K562 (cell line): ENCODE measurements at regions not wholly inside any gene's neighbourhood (a gene's known extent, or its start where the extent isn't known, plus 50 kb on each side); places are given as distances from the start of the nearest gene placed in this dataset.

ENCODE experiments used
- ATF3 ChIP-seq, 2 experiments: fragments of 450-650 bp in 1 of 2; sonication (generic) in 1 of 2; formaldehyde crosslinking in 1 of 2; IDR thresholded peaks in 1 of 2; conservative IDR thresholded peaks in 1 of 2; 2 replicates each; pipeline versions ENCODE4 v1.6.1 to v1.8.1; 2016 to 2023; ENCODE audit warnings: mild to moderate bottlenecking in 2 of 2, moderate library complexity in 2 of 2, inconsistent platforms in 1 of 2, missing genetic modification reagents in 1 of 2
- BHLHE40 ChIP-seq: IDR thresholded peaks from 2 replicates; pipeline ENCODE4 v1.6.1; 2011; ENCODE audit warnings: low read length, improper control_type of control experiment
- CHD7 ChIP-seq: fragments of 200-600 bp; sonication (generic); IDR thresholded peaks from one replicate; pipeline ENCODE4 v1.6.1; 2012; ENCODE audit warnings: mild to moderate bottlenecking, low read depth, low read length, inconsistent platforms
- ELK1 ChIP-seq: sonication (generic); formaldehyde crosslinking; IDR thresholded peaks from 2 replicates; pipeline ENCODE4 v1.8.1; 2022; ENCODE audit warnings: missing genetic modification reagents
- EZH2 ChIP-seq: IDR thresholded peaks from 2 replicates; pipeline ENCODE4 v1.6.1; 2012; ENCODE audit warnings: low read depth, mild to moderate bottlenecking, inconsistent platforms, low read length, borderline replicate concordance
- HMGXB4 ChIP-seq: sonication (generic); formaldehyde crosslinking; IDR thresholded peaks from 2 replicates; pipeline ENCODE4 v1.8.1; 2023; ENCODE audit warnings: mild to moderate bottlenecking, missing genetic modification reagents
- ILK ChIP-seq: fragments of 450-650 bp; IDR thresholded peaks from 2 replicates; pipeline ENCODE4 v1.6.1; 2016; ENCODE audit warnings: missing genetic modification characterization, low read depth, mild to moderate bottlenecking, missing compliant biosample characterization, moderate library complexity, borderline replicate concordance
- MCM7 ChIP-seq, 2 experiments: fragments of 450-650 bp; IDR thresholded peaks; 2 replicates each; pipeline ENCODE4 v1.6.1; 2016 to 2018
- POU5F1 ChIP-seq: fragments of 150-350 bp; IDR thresholded peaks from 2 replicates; pipeline ENCODE4 v1.6.1; 2014; ENCODE audit warnings: borderline replicate concordance, low read length, low read depth, mild to moderate bottlenecking; ENCODE audit not compliant: partially characterized antibody
- SPI1 ChIP-seq: IDR thresholded peaks from 2 replicates; pipeline ENCODE4 v1.6.1; 2011; ENCODE audit warnings: low read depth, low read length, control low read depth, borderline replicate concordance
- TOE1 ChIP-seq, 2 experiments: fragments of 450-650 bp in 1 of 2; sonication (generic) in 1 of 2; formaldehyde crosslinking in 1 of 2; IDR thresholded peaks; 2 replicates each; pipeline versions ENCODE4 v1.7.1 to v1.8.0; 2016 to 2022; ENCODE audit warnings: borderline replicate concordance in 2 of 2, mild to moderate bottlenecking in 2 of 2, antibody characterized with exemption in 1 of 2, inconsistent platforms in 1 of 2, low read depth in 1 of 2, missing genetic modification reagents in 1 of 2, moderate library complexity in 1 of 2
- TRIM25 ChIP-seq: fragments of 450-650 bp; IDR thresholded peaks from 2 replicates; pipeline ENCODE4 v1.7.0; 2016; ENCODE audit warnings: borderline replicate concordance
- TSC22D4 ChIP-seq: fragments of 450-650 bp; IDR thresholded peaks from 2 replicates; pipeline ENCODE4 v1.6.1; 2016; ENCODE audit warnings: missing genetic modification characterization, missing biosample characterization, control low read depth

DNA sequence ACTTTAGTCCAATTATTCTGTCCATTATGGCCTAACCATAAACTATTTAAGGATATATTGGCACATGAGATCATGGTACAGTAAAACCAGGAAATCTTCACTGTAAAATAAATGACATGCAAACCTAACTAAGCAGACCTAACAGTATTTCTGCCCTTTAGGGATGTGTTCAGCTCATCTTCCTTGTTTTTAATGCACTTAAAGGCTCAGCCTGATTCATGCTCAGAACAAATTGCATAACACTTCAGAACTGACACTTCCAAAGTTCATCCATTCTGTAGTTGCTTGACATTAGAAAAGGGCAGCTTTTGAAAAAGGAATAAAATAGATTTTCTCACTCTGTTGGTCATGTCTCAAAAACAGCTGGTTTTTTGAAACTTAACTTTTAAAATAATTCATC is 708.5 kb downstream of the C12orf50 start:
- TF ChIP-seq HMGXB4 (CRISPR knock-in tag) (no peak), TOE1 (IDR thresholded peaks at IDR 0.05; ENCODE audit: borderline replicate concordance) (no peak), TOE1 (CRISPR knock-in tag; IDR thresholded peaks at IDR 0.05; ENCODE audit: borderline replicate concordance, low read depth) (no peak), MCM7 (IDR thresholded peaks at IDR 0.05) (no peak), CHD7 (no peak), POU5F1 (no peak), ATF3 (IDR thresholded peaks at IDR 0.05) (no peak), ATF3 (CRISPR knock-in tag; conservative IDR thresholded peaks at IDR 0.05) (no peak), EZH2 (no peak), ELK1 (no peak), BHLHE40 (no peak), ILK (tag) (no peak), SPI1 (no peak), TSC22D4 (tag) (no peak), TRIM25 (no peak)
